Right ventricle myocardium superior (tissue), 1 donor: ENCODE measurements at regions not wholly inside any gene's neighbourhood (a gene's known extent, or its start where the extent isn't known, plus 50 kb on each side); places are given as distances from the start of the nearest gene placed in this dataset.
"Not testable (repeated sequence)": the region's sequence is repeated elsewhere in the genome, so short reads cannot be mapped to it uniquely, and the experiment has no call there.

Experiments
- ATAC-seq: fragments of 200-7000 bp; cut with Tn5 transposase; one replicate; pipeline ENCODE4 v1.9.1; 2020; ENCODE audit warnings: mild to moderate bottlenecking; ENCODE audit not compliant: poor library complexity
- DNase-seq: peaks from one replicate; pipeline ENCODE4 v3.0.0-alpha.2; 2020
- intact Hi-C: fragments of 100-400 bp; cut with DNase I; formaldehyde crosslinking; loops from one replicate; pipeline ENCODE4 v1.11.2; 2022
- donor health status: DM: no; HTN: yes; CAD: no; lungs with severe emphysema.

- no peak for DNase-seq
- intact Hi-C loops, result no loop called here
Observed at GRCh38 chr16:50497592-50497991, 50.6 kb upstream of the NKD1 start.

GRCh38 chr16:50496990-50497389 lies 51.2 kb upstream of the NKD1 start:
- DNase-seq, result no peak
- intact Hi-C loops, result no loop called here
- ATAC-seq, result no peak

More at GRCh38 chr16:50497592-50497991, 50.6 kb upstream of the NKD1 start:
- no peak for ATAC-seq

- DNase-seq (no peak), ATAC-seq (no peak)
- intact Hi-C loops, result no loop called here
Observed at GRCh38 chr16:50495673-50496072, 52.5 kb upstream of the NKD1 start.

GRCh38 chr16:50494501-50495491 lies 53.4 kb upstream of the NKD1 start:
- ATAC-seq, result no peak
- intact Hi-C loops, result no loop called here
- DNase-seq, result no peak

- ATAC-seq, result no peak
- intact Hi-C loops, result no loop called here
- DNase-seq, result no peak
Observed at GRCh38 chr16:50491516-50491915, 56.7 kb upstream of the NKD1 start.

- no peak for DNase-seq
- no peak for ATAC-seq
- intact Hi-C loops, result no loop called here
Observed at GRCh38 chr16:50490828-50491227, 57.4 kb upstream of the NKD1 start.

GRCh38 chr16:50489182-50489581 lies 59.0 kb upstream of the NKD1 start:
- ATAC-seq, result no peak
- DNase-seq, result no peak
- intact Hi-C loops, result no loop called here

GRCh38 chr16:50487528-50487927 lies 60.7 kb upstream of the NKD1 start:
- intact Hi-C loops, result no loop called here
- DNase-seq (no peak), ATAC-seq (no peak)

- DNase-seq, ATAC-seq, intact Hi-C loops: not testable (repeated sequence)
Observed at GRCh38 chr16:50486162-50486561, 62.0 kb upstream of the NKD1 start.

- no peak for ATAC-seq
- intact Hi-C loops, result no loop called here
Observed at GRCh38 chr16:50485232-50485631, 63.0 kb upstream of the NKD1 start.

GRCh38 chr16:50482271-50482670 lies 65.9 kb upstream of the NKD1 start:
- no peak for DNase-seq
- intact Hi-C loops, result no loop called here
- no peak for ATAC-seq

More at GRCh38 chr16:50485232-50485631, 63.0 kb upstream of the NKD1 start:
- no peak for DNase-seq

- ATAC-seq, result no peak
Observed at GRCh38 chr16:50480206-50480605, 68.0 kb upstream of the NKD1 start.

GRCh38 chr16:50479771-50480170 lies 68.4 kb upstream of the NKD1 start:
- intact Hi-C loops, result no loop called here
- ATAC-seq (no peak), DNase-seq (no peak)

More at GRCh38 chr16:50480206-50480605, 68.0 kb upstream of the NKD1 start:
- DNase-seq, result no peak
- intact Hi-C loops, result no loop called here

- intact Hi-C loops, result no loop called here
- DNase-seq (no peak), ATAC-seq (no peak)
Observed at GRCh38 chr16:50478773-50479149, 69.4 kb upstream of the NKD1 start.

- ATAC-seq (no peak), DNase-seq (no peak)
- intact Hi-C loops, result no loop called here
Observed at GRCh38 chr16:50478075-50478772, 70.0 kb upstream of the NKD1 start.

GRCh38 chr16:50476486-50477255 lies 71.5 kb upstream of the NKD1 start:
- no peak for DNase-seq
- no peak for ATAC-seq
- intact Hi-C loops, result no loop called here

- DNase-seq, result no peak
- ATAC-seq, result no peak
- intact Hi-C loops, result no loop called here
Observed at GRCh38 chr16:50475170-50475569, 73.0 kb upstream of the NKD1 start.

GRCh38 chr16:50474138-50474537 lies 74.1 kb upstream of the NKD1 start:
- no peak for ATAC-seq
- intact Hi-C loops, result no loop called here
- DNase-seq, result no peak

- DNase-seq (no peak), ATAC-seq (no peak)
- intact Hi-C loops, result no loop called here
Observed at GRCh38 chr16:50473356-50473945, 74.7 kb upstream of the NKD1 start.
